SK-N-SH (cell line): ENCODE measurements at regions not wholly inside any gene's neighbourhood (a gene's known extent, or its start where the extent isn't known, plus 50 kb on each side); places are given as distances from the start of the nearest gene placed in this dataset.

ENCODE experiments used
- CTCF ChIA-PET: fragments of 300-600, 350-600 bp; formaldehyde crosslinking; extraction: SDS; loops from one replicate; lab custom pipeline; 2021; lab: Yijun Ruan, JAX
- POLR2A ChIA-PET: fragments of 350-600 bp; sonication (Branson Sonifier 250); formaldehyde crosslinking; extraction: SDS; loops from one replicate; lab custom pipeline; 2020; ENCODE audit warnings: antibody characterized with exemption, inconsistent platforms; lab: Yijun Ruan, JAX
- DNase-seq: peaks from one replicate; pipeline ENCODE4 v3.0.0; 2012
- H2AFZ ChIP-seq: fragments of 200-600 bp; sonication (generic); 2 replicates; pipeline ENCODE4 v1.8.1; 2016; ENCODE audit warnings: antibody characterized with exemption, mild to moderate bottlenecking, low read depth
- H3F3A ChIP-seq: fragments of 200-600 bp; sonication (generic); replicated peaks from 2 replicates; pipeline ENCODE3; 2016; ENCODE audit warnings: antibody characterized with exemption, mild to moderate bottlenecking; ENCODE audit not compliant: insufficient read depth
- H3K27ac ChIP-seq, 2 experiments: fragments of 200-500 bp in 1 of 2; fragments of 200-600 bp in 1 of 2; sonication (Bioruptor generic) in 1 of 2; sonication (generic), shearing (Covaris generic) in 1 of 2; 2 replicates each; pipeline versions ENCODE4 v1.5.1 to v1.6.1; 2014 to 2016; ENCODE audit warnings: low read depth in 2 of 2, inconsistent platforms in 1 of 2, low read length in 1 of 2, mild to moderate bottlenecking in 1 of 2, mixed read lengths in 1 of 2
- H3K27me3 ChIP-seq: fragments of 200-600 bp; sonication (generic), shearing (Covaris generic); 2 replicates; pipeline ENCODE4 v1.6.1; 2016; ENCODE audit warnings: mixed run types; ENCODE audit not compliant: insufficient read depth
- H3K36me3 ChIP-seq, 2 experiments: fragments of 200-500 bp in 1 of 2; fragments of 200-600 bp in 1 of 2; sonication (Bioruptor generic) in 1 of 2; sonication (generic) in 1 of 2; replicated peaks in 1 of 2; 2 replicates each; pipeline versions ENCODE3 to v1.5.1; 2014 to 2016; ENCODE audit warnings: low read length in 1 of 2, mild to moderate bottlenecking in 1 of 2; ENCODE audit not compliant: insufficient read depth in 2 of 2, control insufficient read depth in 1 of 2
- H3K4me1 ChIP-seq, 2 experiments: fragments of 200-500 bp in 1 of 2; fragments of 200-600 bp in 1 of 2; sonication (Bioruptor generic) in 1 of 2; sonication (generic), shearing (Covaris generic) in 1 of 2; 2 replicates each; pipeline versions ENCODE4 v1.5.1 to v1.6.1; 2014 to 2016; ENCODE audit warnings: low read depth in 1 of 2, low read length in 1 of 2, mixed run types in 1 of 2; ENCODE audit not compliant: insufficient read depth in 2 of 2, control insufficient read depth in 1 of 2
- H3K4me2 ChIP-seq: fragments of 200-600 bp; sonication (generic), shearing (Covaris generic); 2 replicates; pipeline ENCODE4 v1.6.1; 2017; ENCODE audit warnings: mixed run types
- H3K4me3 ChIP-seq, 2 experiments: fragments of 200-500 bp in 1 of 2; fragments of 200-600 bp in 1 of 2; sonication (Bioruptor generic) in 1 of 2; sonication (generic), shearing (Covaris generic) in 1 of 2; 2 replicates each; pipeline versions ENCODE4 v1.5.1 to v1.8.1; 2014 to 2016; ENCODE audit warnings: low read depth in 2 of 2, inconsistent platforms in 1 of 2, low read length in 1 of 2, mild to moderate bottlenecking in 1 of 2, mixed read lengths in 1 of 2, moderate library complexity in 1 of 2
- H3K79me2 ChIP-seq: fragments of 200-600 bp; sonication (generic); 2 replicates; pipeline ENCODE4 v1.8.1; 2017; ENCODE audit warnings: mild to moderate bottlenecking; ENCODE audit not compliant: insufficient read depth
- H3K9ac ChIP-seq: fragments of 200-600 bp; sonication (generic); 2 replicates; pipeline ENCODE4 v1.6.1; 2017; ENCODE audit warnings: mixed run types
- H3K9me2 ChIP-seq: fragments of 200-600 bp; sonication (generic); 2 replicates; pipeline ENCODE4 v1.6.1; 2017; ENCODE audit warnings: mixed run types
- H3K9me3 ChIP-seq: fragments of 200-600 bp; sonication (generic); 2 replicates; pipeline ENCODE4 v1.6.1; 2017; ENCODE audit warnings: mixed run types, mild to moderate bottlenecking, moderate library complexity
- H4K20me1 ChIP-seq: fragments of 200-600 bp; sonication (generic); 2 replicates; pipeline ENCODE4 v1.6.1; 2017; ENCODE audit warnings: mild to moderate bottlenecking, mixed run types; ENCODE audit not compliant: insufficient read depth
- CHD2 ChIP-seq: fragments of 150-350 bp; IDR thresholded peaks from 2 replicates; pipeline ENCODE4 v1.6.1; 2018; ENCODE audit warnings: low read length; ENCODE audit not compliant: partially characterized antibody
- EP300 ChIP-seq, 2 experiments: IDR thresholded peaks; 2 replicates each; pipeline versions ENCODE4 v1.4.0 to v1.6.1; 2012; ENCODE audit warnings: borderline replicate concordance in 1 of 2, low read depth in 1 of 2, low read length in 1 of 2
- FOSL2 ChIP-seq: IDR thresholded peaks from 2 replicates; pipeline ENCODE4 v1.4.0; 2012; ENCODE audit warnings: low read depth, mild to moderate bottlenecking, moderate library complexity, borderline replicate concordance
- MXI1 ChIP-seq: IDR thresholded peaks from 2 replicates; pipeline ENCODE4 v1.6.1; 2012; ENCODE audit warnings: mild to moderate bottlenecking, low read depth, low read length, improper control_type of control experiment
- PBX3 ChIP-seq: IDR thresholded peaks from 2 replicates; pipeline ENCODE4; 2012
- POLR2AphosphoS5 ChIP-seq: IDR thresholded peaks from 2 replicates; pipeline ENCODE4 v1.6.1; 2012; ENCODE audit warnings: low read depth, low read length
- RAD21 ChIP-seq: IDR thresholded peaks from 2 replicates; pipeline ENCODE4 v1.6.1; 2012; ENCODE audit warnings: mild to moderate bottlenecking, low read length
- RCOR1 ChIP-seq: fragments of 150-350 bp; IDR thresholded peaks from 2 replicates; pipeline ENCODE4 v1.6.1; 2017; ENCODE audit warnings: antibody characterized with exemption, low read length
- RFX5 ChIP-seq: IDR thresholded peaks from 2 replicates; pipeline ENCODE4 v1.6.1; 2012; ENCODE audit warnings: mild to moderate bottlenecking, improper control_type of control experiment, low read length
- SIN3A ChIP-seq: IDR thresholded peaks from 2 replicates; pipeline ENCODE4 v1.6.1; 2012; ENCODE audit warnings: low read depth, mild to moderate bottlenecking, low read length, moderate library complexity, borderline replicate concordance
- TCF12 ChIP-seq: IDR thresholded peaks from 2 replicates; pipeline ENCODE4 v1.4.0; 2012
- USF1 ChIP-seq: IDR thresholded peaks from 2 replicates; pipeline ENCODE4 v1.4.0; 2012; ENCODE audit warnings: low read depth, borderline replicate concordance
- WGBS: methylation state at CpG from one replicate; pipeline ENCODE4 v1.1.6; 2017; ENCODE audit warnings: low lambda C conversion rate; 5-methylcytosine and 5-hydroxymethylcytosine counted together
- TF ChIP-seq, protein P1 (sequence below): fragments of 200-600 bp; sonication (generic); IDR thresholded peaks from 2 replicates; pipeline ENCODE4 v1.6.1; 2017; ENCODE audit warnings: antibody characterized with exemption, mild to moderate bottlenecking, moderate library complexity

DNA sequence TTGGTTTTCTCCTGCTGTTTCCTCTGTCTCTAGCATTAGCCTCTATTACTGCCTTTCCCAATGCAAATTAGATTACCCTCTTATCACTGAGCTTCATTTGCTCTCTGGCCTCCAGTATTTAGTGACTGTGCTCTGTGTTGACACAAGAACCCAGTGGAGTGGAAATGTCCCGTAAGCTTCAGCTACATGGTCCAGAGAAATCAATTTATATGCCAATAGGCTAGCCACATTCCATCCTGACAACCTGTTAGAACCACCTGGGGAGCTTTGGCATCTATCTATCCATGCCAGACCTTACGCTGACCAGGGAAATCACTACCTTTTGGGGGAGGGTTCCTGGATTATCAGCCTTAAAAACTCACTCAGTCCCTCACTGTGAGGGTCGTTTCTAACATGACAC is 459.6 kb downstream of the UTRN start:
- ChIA-PET CTCF (no interaction called here), POLR2A (no interaction called here)
- Histone ChIP-seq H2AFZ (no peak overlapping the region), H3K4me2 (no peak overlapping the region), H3K4me3 (no peak overlapping the region), H3K27ac (no peak overlapping the region), H4K20me1 (no peaks in the 10 kb centered on the region), H3K79me2 (no peaks in the 10 kb centered on the region), H3F3A (peaks cover 4% of the 10 kb centered on the region), H3K4me1 (peaks cover 4 to 6% of the 10 kb centered on the region in 2 experiments; a peak in 3 of 4 replicates), H3K27me3 (no peaks in the 10 kb centered on the region), H3K9ac (no peak overlapping the region), H3K9me3 (no peaks in the 10 kb centered on the region), H3K36me3 (peaks cover 0 to 4% of the 10 kb centered on the region in 2 experiments), H3K9me2 (no peaks in the 10 kb centered on the region)
- no peak for DNase-seq
- no peak for TF ChIP-seq USF1
- TF ChIP-seq RAD21, result no peak
- no peak for TF ChIP-seq MXI1
- TF ChIP-seq CHD2, result no peak
- TF ChIP-seq PBX3, result no peak
- WGBS, result 53% methylated on average over 3 of the region's 3 CpGs

- POLR2A ChIA-PET, result no interaction called here
- Histone ChIP-seq H3K27ac (no peak overlapping the region), H3K36me3 (peaks cover 0 to 4% of the 10 kb centered on the region in 2 experiments), H3K4me1 (peaks cover 4 to 6% of the 10 kb centered on the region in 2 experiments; a peak in 3 of 4 replicates), H3K4me2 (no peak overlapping the region), H3K27me3 (no peaks in the 10 kb centered on the region), H4K20me1 (no peaks in the 10 kb centered on the region), H3F3A (peaks cover under 1% of the 10 kb centered on the region), H3K4me3 (no peak overlapping the region), H3K9me2 (no peaks in the 10 kb centered on the region), H3K9me3 (no peaks in the 10 kb centered on the region), H3K9ac (no peak overlapping the region), H2AFZ (no peak overlapping the region), H3K79me2 (no peaks in the 10 kb centered on the region)
- DNase-seq, result no peak
- TF ChIP-seq USF1, result no peak
- TF ChIP-seq, protein P1, sequence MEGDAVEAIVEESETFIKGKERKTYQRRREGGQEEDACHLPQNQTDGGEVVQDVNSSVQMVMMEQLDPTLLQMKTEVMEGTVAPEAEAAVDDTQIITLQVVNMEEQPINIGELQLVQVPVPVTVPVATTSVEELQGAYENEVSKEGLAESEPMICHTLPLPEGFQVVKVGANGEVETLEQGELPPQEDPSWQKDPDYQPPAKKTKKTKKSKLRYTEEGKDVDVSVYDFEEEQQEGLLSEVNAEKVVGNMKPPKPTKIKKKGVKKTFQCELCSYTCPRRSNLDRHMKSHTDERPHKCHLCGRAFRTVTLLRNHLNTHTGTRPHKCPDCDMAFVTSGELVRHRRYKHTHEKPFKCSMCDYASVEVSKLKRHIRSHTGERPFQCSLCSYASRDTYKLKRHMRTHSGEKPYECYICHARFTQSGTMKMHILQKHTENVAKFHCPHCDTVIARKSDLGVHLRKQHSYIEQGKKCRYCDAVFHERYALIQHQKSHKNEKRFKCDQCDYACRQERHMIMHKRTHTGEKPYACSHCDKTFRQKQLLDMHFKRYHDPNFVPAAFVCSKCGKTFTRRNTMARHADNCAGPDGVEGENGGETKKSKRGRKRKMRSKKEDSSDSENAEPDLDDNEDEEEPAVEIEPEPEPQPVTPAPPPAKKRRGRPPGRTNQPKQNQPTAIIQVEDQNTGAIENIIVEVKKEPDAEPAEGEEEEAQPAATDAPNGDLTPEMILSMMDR, result no peak
- TF ChIP-seq RCOR1, result no peak
- TF ChIP-seq POLR2AphosphoS5, result no peak
- no peak for TF ChIP-seq FOSL2
- TF ChIP-seq RFX5, result no peak
- no peak for TF ChIP-seq TCF12
- TF ChIP-seq SIN3A, result no peak
- TF ChIP-seq EP300 (IDR thresholded peaks at IDR 0.05; ENCODE audit: borderline replicate concordance in 1 of 2, low read depth in 1 of 2, low read length in 1 of 2), result no peak
- TF ChIP-seq MXI1, result no peak
- CTCF ChIA-PET, result interaction anchor here (1.3 kb wide), 1 partner anchor 160 kb away, joined by 4 read pairs; no protein-coding TSS in a partner anchor
- WGBS, result 38% methylated on average over 3 of the region's 3 CpGs
Measured at GRCh38 chr6:144745439-144745838, 460.3 kb downstream of the UTRN start.
